ENCODE measurements at regions not wholly inside any gene's neighbourhood (a gene's known extent, or its start where the extent isn't known, plus 50 kb on each side); places are given as distances from the start of the nearest gene placed in this dataset.

- no peak overlapping the region for H2BK120ac ChIP-seq (ENCODE audit: low read depth, low read length)
- no peak overlapping the region for H2BK12ac ChIP-seq (ENCODE audit: low read length)
- H2BK15ac ChIP-seq (ENCODE audit: low read length), result no peak overlapping the region
- H2AFZ ChIP-seq (ENCODE audit: low read length), result no peak overlapping the region
- H3K4me3 ChIP-seq (ENCODE audit: low read length in 2 of 2), result no peak overlapping the region
- H3K23ac ChIP-seq (ENCODE audit: low read depth, low read length, poor library complexity), result no peak overlapping the region
- WGBS, 2 donors (ENCODE audit: extremely low coverage in 2 of 2, insufficient read length in 2 of 2, insufficient replicate concordance in 1 of 2), result no CpG with 5 or more reads among the region's 3 CpGs
- H3K27me3 ChIP-seq (ENCODE audit: control insufficient read depth in 3 of 3, insufficient read depth in 3 of 3, low read depth in 1 of 3, low read length in 3 of 3), result no peaks in the 10 kb centered on the region
- no peak overlapping the region for H2BK5ac ChIP-seq (ENCODE audit: low read length)
- no peaks in the 10 kb centered on the region for H3K36me3 ChIP-seq (replicated peaks in 1 of 2; ENCODE audit: control insufficient read depth in 2 of 2, insufficient read depth in 2 of 2, low read length in 2 of 2)
- H3K27ac ChIP-seq (replicated peaks; ENCODE audit: low read length), result no peak overlapping the region
- H3K9me3 ChIP-seq (replicated peaks in 1 of 2; ENCODE audit: control insufficient read depth in 2 of 2, insufficient read depth in 1 of 2, low read depth in 1 of 2, low read length in 2 of 2), result no peaks in the 10 kb centered on the region
- no peak overlapping the region for H3K18ac ChIP-seq (ENCODE audit: low read length)
- no peak overlapping the region for H3K14ac ChIP-seq (ENCODE audit: low read length)
- H3K79me1 ChIP-seq (ENCODE audit: low read depth, low read length), result no peaks in the 10 kb centered on the region
- no peak overlapping the region for H3K9ac ChIP-seq (ENCODE audit: low read depth, low read length, poor library complexity)
- no peak overlapping the region for H3K4ac ChIP-seq (ENCODE audit: low read length)
- H3K4me2 ChIP-seq (ENCODE audit: insufficient read depth, low read length, poor library complexity, severe bottlenecking), result no peak overlapping the region
- DNase-seq (ENCODE audit: low spot score), result no peak
- peaks cover 0 to 4% of the 10 kb centered on the region in 2 donors for H3K4me1 ChIP-seq (ENCODE audit: control insufficient read depth in 2 of 2, insufficient read depth in 1 of 2, low read depth in 1 of 2, low read length in 2 of 2)
- H4K8ac ChIP-seq (ENCODE audit: low read depth, low read length), result no peak overlapping the region
- no peak overlapping the region for H2AK5ac ChIP-seq (ENCODE audit: low read depth, low read length)
- H4K91ac ChIP-seq (ENCODE audit: low read depth, low read length, poor library complexity), result no peak overlapping the region
Measured at GRCh38 chr4:29983890-29984289, 736.3 kb upstream of the PCDH7 start.

DNA sequence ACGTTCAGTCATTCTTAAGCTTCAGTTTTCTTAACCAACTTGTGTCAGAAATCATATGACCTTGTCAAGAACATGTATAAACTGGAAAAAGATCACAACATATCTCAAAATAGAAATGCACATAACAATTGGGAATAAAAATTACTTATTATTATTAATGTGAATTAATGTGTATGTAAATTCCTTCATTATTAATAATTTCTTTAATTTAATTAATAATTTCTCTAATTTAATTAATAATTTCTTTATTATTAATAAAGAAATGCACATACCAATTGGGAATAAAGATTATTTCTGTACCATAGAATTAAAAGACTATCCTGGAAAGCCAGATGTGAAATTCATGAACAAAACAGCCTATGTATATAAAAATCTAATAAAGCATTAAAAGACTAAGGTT lies 718.5 kb upstream of the PCDH7 start:
- Histone ChIP-seq H3K27me3 (ENCODE audit: control insufficient read depth in 3 of 3, insufficient read depth in 3 of 3, low read depth in 1 of 3, low read length in 3 of 3) (no peaks in the 10 kb centered on the region), H2AFZ (ENCODE audit: low read length) (no peak overlapping the region), H3K9me3 (replicated peaks in 1 of 2; ENCODE audit: control insufficient read depth in 2 of 2, insufficient read depth in 1 of 2, low read depth in 1 of 2, low read length in 2 of 2) (no peaks in the 10 kb centered on the region), H3K14ac (ENCODE audit: low read length) (no peak overlapping the region), H2BK15ac (ENCODE audit: low read length) (no peak overlapping the region), H3K4me1 (ENCODE audit: control insufficient read depth in 2 of 2, insufficient read depth in 1 of 2, low read depth in 1 of 2, low read length in 2 of 2) (no peaks in the 10 kb centered on the region), H2BK12ac (ENCODE audit: low read length) (no peak overlapping the region), H3K79me1 (ENCODE audit: low read depth, low read length) (no peaks in the 10 kb centered on the region), H2BK120ac (ENCODE audit: low read depth, low read length) (no peak overlapping the region), H3K18ac (ENCODE audit: low read length) (no peak overlapping the region), H3K4me3 (ENCODE audit: low read length in 2 of 2) (no peak overlapping the region), H2BK5ac (ENCODE audit: low read length) (no peak overlapping the region), H3K36me3 (replicated peaks in 1 of 2; ENCODE audit: control insufficient read depth in 2 of 2, insufficient read depth in 2 of 2, low read length in 2 of 2) (no peaks in the 10 kb centered on the region), H3K9ac (ENCODE audit: low read depth, low read length, poor library complexity) (no peak overlapping the region), H3K4ac (ENCODE audit: low read length) (no peak overlapping the region), H3K4me2 (ENCODE audit: insufficient read depth, low read length, poor library complexity, severe bottlenecking) (no peak overlapping the region), H3K27ac (replicated peaks; ENCODE audit: low read length) (no peak overlapping the region), H3K23ac (ENCODE audit: low read depth, low read length, poor library complexity) (no peak overlapping the region), H2AK5ac (ENCODE audit: low read depth, low read length) (no peak overlapping the region), H4K8ac (ENCODE audit: low read depth, low read length) (no peak overlapping the region), H4K91ac (ENCODE audit: low read depth, low read length, poor library complexity) (no peak overlapping the region)
- no CpG with 5 or more reads among the region's 1 CpG for WGBS, 2 donors (ENCODE audit: extremely low coverage in 2 of 2, insufficient read length in 2 of 2, insufficient replicate concordance in 1 of 2)
- DNase-seq (ENCODE audit: low spot score), result no peak

DNA sequence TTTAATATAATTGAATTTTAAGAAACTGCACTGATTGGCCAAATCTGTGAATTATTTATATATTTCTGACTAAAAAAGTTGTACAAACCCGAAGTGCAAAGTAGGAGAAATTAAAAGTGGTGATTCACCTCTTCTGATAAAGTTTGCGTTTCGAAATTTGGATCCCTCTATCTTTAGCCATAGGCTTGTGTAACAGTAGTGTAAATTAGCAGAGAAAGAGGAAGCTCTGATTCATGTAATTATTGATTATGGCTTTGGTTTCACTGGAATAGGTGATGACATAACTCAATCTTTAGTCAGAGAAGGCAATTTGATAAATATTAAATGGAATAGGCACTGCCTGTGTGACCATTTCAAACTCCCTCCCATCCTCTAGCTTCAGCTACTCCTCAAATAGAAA lies 717.8 kb upstream of the PCDH7 start:
- H4K8ac ChIP-seq (ENCODE audit: low read depth, low read length), result no peak overlapping the region
- DNase-seq (ENCODE audit: low spot score), result no peak
- no peak overlapping the region for H3K23ac ChIP-seq (ENCODE audit: low read depth, low read length, poor library complexity)
- no peaks in the 10 kb centered on the region for H3K36me3 ChIP-seq (replicated peaks in 1 of 2; ENCODE audit: control insufficient read depth in 2 of 2, insufficient read depth in 2 of 2, low read length in 2 of 2)
- no peak overlapping the region for H2BK120ac ChIP-seq (ENCODE audit: low read depth, low read length)
- no peak overlapping the region for H4K91ac ChIP-seq (ENCODE audit: low read depth, low read length, poor library complexity)
- H3K4me3 ChIP-seq (ENCODE audit: low read length in 2 of 2), result no peak overlapping the region
- H3K9ac ChIP-seq (ENCODE audit: low read depth, low read length, poor library complexity), result no peak overlapping the region
- H2AFZ ChIP-seq (ENCODE audit: low read length), result no peak overlapping the region
- no peak overlapping the region for H3K14ac ChIP-seq (ENCODE audit: low read length)
- H2BK15ac ChIP-seq (ENCODE audit: low read length), result no peak overlapping the region
- H3K9me3 ChIP-seq (replicated peaks in 1 of 2; ENCODE audit: control insufficient read depth in 2 of 2, insufficient read depth in 1 of 2, low read depth in 1 of 2, low read length in 2 of 2), result peaks cover 0 to under 1% of the 10 kb centered on the region in 2 donors
- no peak overlapping the region for H2BK5ac ChIP-seq (ENCODE audit: low read length)
- H3K4me2 ChIP-seq (ENCODE audit: insufficient read depth, low read length, poor library complexity, severe bottlenecking), result no peak overlapping the region
- no peaks in the 10 kb centered on the region for H3K79me1 ChIP-seq (ENCODE audit: low read depth, low read length)
- H3K27me3 ChIP-seq (ENCODE audit: control insufficient read depth in 3 of 3, insufficient read depth in 3 of 3, low read depth in 1 of 3, low read length in 3 of 3), result no peaks in the 10 kb centered on the region
- H3K4ac ChIP-seq (ENCODE audit: low read length), result no peak overlapping the region
- no peak overlapping the region for H3K27ac ChIP-seq (replicated peaks; ENCODE audit: low read length)
- no peak overlapping the region for H3K18ac ChIP-seq (ENCODE audit: low read length)
- WGBS, 2 donors (ENCODE audit: extremely low coverage in 2 of 2, insufficient read length in 2 of 2, insufficient replicate concordance in 1 of 2), result no CpG with 5 or more reads among the region's 3 CpGs
- H2BK12ac ChIP-seq (ENCODE audit: low read length), result no peak overlapping the region
- H3K4me1 ChIP-seq (ENCODE audit: control insufficient read depth in 2 of 2, insufficient read depth in 1 of 2, low read depth in 1 of 2, low read length in 2 of 2), result no peaks in the 10 kb centered on the region
- no peak overlapping the region for H2AK5ac ChIP-seq (ENCODE audit: low read depth, low read length)

DNA sequence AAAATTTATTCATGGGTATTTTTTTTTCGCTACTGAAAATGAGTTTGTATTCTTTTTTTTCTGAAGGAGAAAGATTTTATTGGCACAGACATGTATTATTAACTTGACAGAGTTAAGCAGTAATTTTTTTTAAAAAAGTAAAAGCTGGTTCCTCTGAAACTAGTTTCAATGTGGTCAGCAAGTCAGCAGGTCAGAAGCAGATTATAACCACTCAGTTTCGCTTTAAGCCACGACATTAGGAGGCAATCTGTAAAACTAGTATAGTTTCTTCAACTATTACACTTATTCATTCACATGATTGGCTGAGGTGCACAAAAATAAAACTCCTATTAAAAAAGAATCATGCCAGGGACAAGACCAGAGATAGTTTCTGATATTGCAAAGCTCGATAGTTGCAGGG lies 714.2 kb upstream of the PCDH7 start:
- no peak overlapping the region for H3K4me2 ChIP-seq (ENCODE audit: insufficient read depth, low read length, poor library complexity, severe bottlenecking)
- H3K14ac ChIP-seq (ENCODE audit: low read length), result no peak overlapping the region
- no peak overlapping the region for H3K4ac ChIP-seq (ENCODE audit: low read length)
- H3K27me3 ChIP-seq (ENCODE audit: control insufficient read depth in 3 of 3, insufficient read depth in 3 of 3, low read depth in 1 of 3, low read length in 3 of 3), result no peaks in the 10 kb centered on the region
- no CpG with 5 or more reads among the region's 4 CpGs for WGBS, 2 donors (ENCODE audit: extremely low coverage in 2 of 2, insufficient read length in 2 of 2, insufficient replicate concordance in 1 of 2)
- no peak overlapping the region for H3K9ac ChIP-seq (ENCODE audit: low read depth, low read length, poor library complexity)
- no peak overlapping the region for H2BK15ac ChIP-seq (ENCODE audit: low read length)
- no peak overlapping the region for H3K18ac ChIP-seq (ENCODE audit: low read length)
- DNase-seq (ENCODE audit: low spot score), result no peak
- H2AFZ ChIP-seq (ENCODE audit: low read length), result no peak overlapping the region
- H3K27ac ChIP-seq (replicated peaks; ENCODE audit: low read length), result no peak overlapping the region
- H3K4me3 ChIP-seq (ENCODE audit: low read length in 2 of 2), result no peak overlapping the region
- no peaks in the 10 kb centered on the region for H3K4me1 ChIP-seq (ENCODE audit: control insufficient read depth in 2 of 2, insufficient read depth in 1 of 2, low read depth in 1 of 2, low read length in 2 of 2)
- no peak overlapping the region for H4K8ac ChIP-seq (ENCODE audit: low read depth, low read length)
- H3K36me3 ChIP-seq (replicated peaks in 1 of 2; ENCODE audit: control insufficient read depth in 2 of 2, insufficient read depth in 2 of 2, low read length in 2 of 2), result no peaks in the 10 kb centered on the region
- H3K9me3 ChIP-seq (replicated peaks in 1 of 2; ENCODE audit: control insufficient read depth in 2 of 2, insufficient read depth in 1 of 2, low read depth in 1 of 2, low read length in 2 of 2), result peaks cover 0 to 1% of the 10 kb centered on the region in 2 donors
- no peak overlapping the region for H4K91ac ChIP-seq (ENCODE audit: low read depth, low read length, poor library complexity)
- H2BK12ac ChIP-seq (ENCODE audit: low read length), result no peak overlapping the region
- no peaks in the 10 kb centered on the region for H3K79me1 ChIP-seq (ENCODE audit: low read depth, low read length)
- no peak overlapping the region for H2BK120ac ChIP-seq (ENCODE audit: low read depth, low read length)
- no peak overlapping the region for H2AK5ac ChIP-seq (ENCODE audit: low read depth, low read length)
- H3K23ac ChIP-seq (ENCODE audit: low read depth, low read length, poor library complexity), result no peak overlapping the region
- no peak overlapping the region for H2BK5ac ChIP-seq (ENCODE audit: low read length)
